SK-N-SH (cell line): ENCODE measurements at regions not wholly inside any gene's neighbourhood (a gene's known extent, or its start where the extent isn't known, plus 50 kb on each side); places are given as distances from the start of the nearest gene placed in this dataset.

Experiments
- CTCF ChIA-PET: fragments of 300-600, 350-600 bp; formaldehyde crosslinking; extraction: SDS; loops from one replicate; lab custom pipeline; 2021; lab: Yijun Ruan, JAX
- POLR2A ChIA-PET: fragments of 350-600 bp; sonication (Branson Sonifier 250); formaldehyde crosslinking; extraction: SDS; loops from one replicate; lab custom pipeline; 2020; ENCODE audit warnings: antibody characterized with exemption, inconsistent platforms; lab: Yijun Ruan, JAX
- DNase-seq: peaks from one replicate; pipeline ENCODE4 v3.0.0; 2012
- H2AFZ ChIP-seq: fragments of 200-600 bp; sonication (generic); 2 replicates; pipeline ENCODE4 v1.8.1; 2016; ENCODE audit warnings: antibody characterized with exemption, mild to moderate bottlenecking, low read depth
- H3F3A ChIP-seq: fragments of 200-600 bp; sonication (generic); replicated peaks from 2 replicates; pipeline ENCODE3; 2016; ENCODE audit warnings: antibody characterized with exemption, mild to moderate bottlenecking; ENCODE audit not compliant: insufficient read depth
- H3K27ac ChIP-seq, 2 experiments: fragments of 200-500 bp in 1 of 2; fragments of 200-600 bp in 1 of 2; sonication (Bioruptor generic) in 1 of 2; sonication (generic), shearing (Covaris generic) in 1 of 2; 2 replicates each; pipeline versions ENCODE4 v1.5.1 to v1.6.1; 2014 to 2016; ENCODE audit warnings: low read depth in 2 of 2, inconsistent platforms in 1 of 2, low read length in 1 of 2, mild to moderate bottlenecking in 1 of 2, mixed read lengths in 1 of 2
- H3K27me3 ChIP-seq: fragments of 200-600 bp; sonication (generic), shearing (Covaris generic); 2 replicates; pipeline ENCODE4 v1.6.1; 2016; ENCODE audit warnings: mixed run types; ENCODE audit not compliant: insufficient read depth
- H3K36me3 ChIP-seq, 2 experiments: fragments of 200-500 bp in 1 of 2; fragments of 200-600 bp in 1 of 2; sonication (Bioruptor generic) in 1 of 2; sonication (generic) in 1 of 2; replicated peaks in 1 of 2; 2 replicates each; pipeline versions ENCODE3 to v1.5.1; 2014 to 2016; ENCODE audit warnings: low read length in 1 of 2, mild to moderate bottlenecking in 1 of 2; ENCODE audit not compliant: insufficient read depth in 2 of 2, control insufficient read depth in 1 of 2
- H3K4me1 ChIP-seq, 2 experiments: fragments of 200-500 bp in 1 of 2; fragments of 200-600 bp in 1 of 2; sonication (Bioruptor generic) in 1 of 2; sonication (generic), shearing (Covaris generic) in 1 of 2; 2 replicates each; pipeline versions ENCODE4 v1.5.1 to v1.6.1; 2014 to 2016; ENCODE audit warnings: low read depth in 1 of 2, low read length in 1 of 2, mixed run types in 1 of 2; ENCODE audit not compliant: insufficient read depth in 2 of 2, control insufficient read depth in 1 of 2
- H3K4me2 ChIP-seq: fragments of 200-600 bp; sonication (generic), shearing (Covaris generic); 2 replicates; pipeline ENCODE4 v1.6.1; 2017; ENCODE audit warnings: mixed run types
- H3K4me3 ChIP-seq, 2 experiments: fragments of 200-500 bp in 1 of 2; fragments of 200-600 bp in 1 of 2; sonication (Bioruptor generic) in 1 of 2; sonication (generic), shearing (Covaris generic) in 1 of 2; 2 replicates each; pipeline versions ENCODE4 v1.5.1 to v1.8.1; 2014 to 2016; ENCODE audit warnings: low read depth in 2 of 2, inconsistent platforms in 1 of 2, low read length in 1 of 2, mild to moderate bottlenecking in 1 of 2, mixed read lengths in 1 of 2, moderate library complexity in 1 of 2
- H3K79me2 ChIP-seq: fragments of 200-600 bp; sonication (generic); 2 replicates; pipeline ENCODE4 v1.8.1; 2017; ENCODE audit warnings: mild to moderate bottlenecking; ENCODE audit not compliant: insufficient read depth
- H3K9ac ChIP-seq: fragments of 200-600 bp; sonication (generic); 2 replicates; pipeline ENCODE4 v1.6.1; 2017; ENCODE audit warnings: mixed run types
- H3K9me2 ChIP-seq: fragments of 200-600 bp; sonication (generic); 2 replicates; pipeline ENCODE4 v1.6.1; 2017; ENCODE audit warnings: mixed run types
- H3K9me3 ChIP-seq: fragments of 200-600 bp; sonication (generic); 2 replicates; pipeline ENCODE4 v1.6.1; 2017; ENCODE audit warnings: mixed run types, mild to moderate bottlenecking, moderate library complexity
- H4K20me1 ChIP-seq: fragments of 200-600 bp; sonication (generic); 2 replicates; pipeline ENCODE4 v1.6.1; 2017; ENCODE audit warnings: mild to moderate bottlenecking, mixed run types; ENCODE audit not compliant: insufficient read depth
- ELF1 ChIP-seq: IDR thresholded peaks from 2 replicates; pipeline ENCODE4 v1.4.0; 2012
- FOXJ3 ChIP-seq: sonication (generic); formaldehyde crosslinking; IDR thresholded peaks from 2 replicates; pipeline ENCODE4 v1.5.1; 2020; ENCODE audit warnings: mild to moderate bottlenecking, missing genetic modification reagents
- FOXM1 ChIP-seq: IDR thresholded peaks from 2 replicates; pipeline ENCODE4 v1.4.0; 2012; ENCODE audit warnings: low read depth, mild to moderate bottlenecking
- GATA2 ChIP-seq: sonication (generic); formaldehyde crosslinking; IDR thresholded peaks from 2 replicates; pipeline ENCODE4 v1.5.0; 2020; ENCODE audit warnings: mild to moderate bottlenecking, missing genetic modification reagents
- JUND ChIP-seq: IDR thresholded peaks from 2 replicates; pipeline ENCODE4 v1.4.0; 2012
- MAX ChIP-seq: IDR thresholded peaks from 2 replicates; pipeline ENCODE4 v1.4.0; 2012; ENCODE audit warnings: low read depth
- MEF2A ChIP-seq: IDR thresholded peaks from 2 replicates; pipeline ENCODE4 v1.4.0; 2012; ENCODE audit warnings: low read depth, borderline replicate concordance
- MXI1 ChIP-seq: IDR thresholded peaks from 2 replicates; pipeline ENCODE4 v1.6.1; 2012; ENCODE audit warnings: mild to moderate bottlenecking, low read depth, low read length, improper control_type of control experiment
- NRF1 ChIP-seq: IDR thresholded peaks from 2 replicates; pipeline ENCODE4 v1.6.1; 2012; ENCODE audit warnings: low read depth, mild to moderate bottlenecking, low read length
- POLR2AphosphoS5 ChIP-seq: IDR thresholded peaks from 2 replicates; pipeline ENCODE4 v1.6.1; 2012; ENCODE audit warnings: low read depth, low read length
- RXRA ChIP-seq: IDR thresholded peaks from 2 replicates; pipeline ENCODE4 v1.4.0; 2012; ENCODE audit warnings: low read depth, mild to moderate bottlenecking, borderline replicate concordance
- TAF1 ChIP-seq: IDR thresholded peaks from 2 replicates; pipeline ENCODE4 v1.6.1; 2012; ENCODE audit warnings: low read depth, mild to moderate bottlenecking, low read length, moderate library complexity, borderline replicate concordance
- TCF12 ChIP-seq: IDR thresholded peaks from 2 replicates; pipeline ENCODE4 v1.4.0; 2012
- YY1 ChIP-seq: IDR thresholded peaks from 2 replicates; pipeline ENCODE4 v1.4.0; 2012; ENCODE audit warnings: low read depth, mild to moderate bottlenecking
- WGBS: methylation state at CpG from one replicate; pipeline ENCODE4 v1.1.6; 2017; ENCODE audit warnings: low lambda C conversion rate; 5-methylcytosine and 5-hydroxymethylcytosine counted together
- TF ChIP-seq, protein P1 (sequence below): fragments of 150-350 bp; IDR thresholded peaks from 2 replicates; pipeline ENCODE4 v1.6.1; 2016; ENCODE audit warnings: mild to moderate bottlenecking, low read depth, low read length

GRCh38 chr11:133706925-133707794 lies 138.2 kb downstream of the SPATA19 start:
- Histone ChIP-seq H3K9me3 (no peaks in the 10 kb centered on the region), H3K4me2 (no peak overlapping the region), H3F3A (no peaks in the 10 kb centered on the region), H3K27ac (no peak overlapping the region), H3K9ac (no peak overlapping the region), H3K4me1 (no peaks in the 10 kb centered on the region), H3K79me2 (no peaks in the 10 kb centered on the region), H3K36me3 (no peaks in the 10 kb centered on the region), H3K9me2 (no peaks in the 10 kb centered on the region), H3K27me3 (no peaks in the 10 kb centered on the region), H4K20me1 (no peaks in the 10 kb centered on the region), H3K4me3 (no peak overlapping the region), H2AFZ (no peak overlapping the region)
- CTCF ChIA-PET, result no interaction called here
- POLR2A ChIA-PET, result no interaction called here
- TF ChIP-seq ELF1, result no peak
- no peak for TF ChIP-seq MAX
- TF ChIP-seq NRF1, result no peak
- no peak for TF ChIP-seq TCF12
- no peak for DNase-seq

- WGBS, result 0% methylated on average over 1 of the region's 3 CpGs
- H3F3A ChIP-seq, result no peaks in the 10 kb centered on the region
- H3K79me2 ChIP-seq, result no peaks in the 10 kb centered on the region
- H3K9me3 ChIP-seq, result no peaks in the 10 kb centered on the region
- H3K4me2 ChIP-seq, result no peak overlapping the region
- H4K20me1 ChIP-seq, result no peaks in the 10 kb centered on the region
- no peak overlapping the region for H3K27ac ChIP-seq
- TF ChIP-seq MXI1 (no peak), TAF1 (no peak), POLR2AphosphoS5 (no peak), RXRA (no peak), MEF2A (no peak), ELF1 (no peak), FOXM1 (no peak), YY1 (no peak), FOXJ3 (CRISPR knock-in tag) (no peak), GATA2 (CRISPR knock-in tag) (no peak), JUND (no peak), NRF1 (no peak), MAX (no peak)
- TF ChIP-seq, protein P1, sequence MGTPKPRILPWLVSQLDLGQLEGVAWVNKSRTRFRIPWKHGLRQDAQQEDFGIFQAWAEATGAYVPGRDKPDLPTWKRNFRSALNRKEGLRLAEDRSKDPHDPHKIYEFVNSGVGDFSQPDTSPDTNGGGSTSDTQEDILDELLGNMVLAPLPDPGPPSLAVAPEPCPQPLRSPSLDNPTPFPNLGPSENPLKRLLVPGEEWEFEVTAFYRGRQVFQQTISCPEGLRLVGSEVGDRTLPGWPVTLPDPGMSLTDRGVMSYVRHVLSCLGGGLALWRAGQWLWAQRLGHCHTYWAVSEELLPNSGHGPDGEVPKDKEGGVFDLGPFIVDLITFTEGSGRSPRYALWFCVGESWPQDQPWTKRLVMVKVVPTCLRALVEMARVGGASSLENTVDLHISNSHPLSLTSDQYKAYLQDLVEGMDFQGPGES, result no peak
- no peak overlapping the region for H2AFZ ChIP-seq
- no peak overlapping the region for H3K9ac ChIP-seq
- CTCF ChIA-PET, result no interaction called here
- POLR2A ChIA-PET, result no interaction called here
- H3K4me1 ChIP-seq, result no peaks in the 10 kb centered on the region
- no peaks in the 10 kb centered on the region for H3K9me2 ChIP-seq
- no peaks in the 10 kb centered on the region for H3K36me3 ChIP-seq
- no peak overlapping the region for H3K4me3 ChIP-seq
- no peaks in the 10 kb centered on the region for H3K27me3 ChIP-seq
- no peak for DNase-seq
Measured at GRCh38 chr11:133705873-133706272, 139.4 kb downstream of the SPATA19 start.
